ENCODE measurements at regions not wholly inside any gene's neighbourhood (a gene's known extent, or its start where the extent isn't known, plus 50 kb on each side); places are given as distances from the start of the nearest gene placed in this dataset.
A peak's percentile ranks its signal among the peaks of the same experiment; 100 is the strongest.

DNA sequence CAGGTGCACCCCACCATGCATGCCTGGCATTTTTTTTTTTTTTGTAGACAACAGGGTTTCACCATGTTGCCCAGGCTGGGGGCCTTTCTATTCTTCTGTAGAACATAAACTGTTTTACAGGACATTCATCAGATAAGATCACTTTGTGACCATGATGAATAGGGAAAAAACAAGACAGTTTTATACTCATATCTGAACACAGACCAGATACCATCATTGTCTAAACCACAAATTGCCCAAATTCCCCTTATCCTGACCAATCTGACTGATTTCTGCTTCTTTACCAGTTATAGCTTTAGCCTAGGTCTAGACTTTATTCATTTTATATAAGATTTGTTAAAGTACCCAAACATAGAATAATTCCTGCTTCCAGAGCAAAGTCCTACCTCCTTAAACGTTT is 1699.3 kb upstream of the TMEFF2 start:
- no peak overlapping the region for H2AFZ ChIP-seq (ENCODE audit: control insufficient read depth, low read depth, low read length)
- ATAC-seq (peak; percentile 63), FAIRE-seq (no peak), DNase-seq (ENCODE audit: low read depth, low spot score) (no peak)
- no peak overlapping the region for H3K4me3 ChIP-seq
- in situ Hi-C loops (cut with MboI), result no loop called here
- CTCF ChIA-PET, result no interaction called here
- H3K27ac ChIP-seq (ENCODE audit: control insufficient read depth, insufficient read depth), result no peak overlapping the region
- intact Hi-C loops (cut with micrococcal nuclease; ENCODE audit: unreplicated experiment), result no loop called here
- H3K79me2 ChIP-seq (ENCODE audit: control insufficient read depth, insufficient read depth, low read length), result no peaks in the 10 kb centered on the region
- no peak overlapping the region for H3K4me2 ChIP-seq (ENCODE audit: control insufficient read depth, insufficient read depth)
- WGBS (ENCODE audit: insufficient coverage, insufficient replicate concordance, low lambda C conversion rate, missing lambda C conversion rate), result 5% methylated on average over 1 of the region's 1 CpG
- RAD21 ChIA-PET (ENCODE audit: unreplicated experiment), result no interaction called here
- no TSS peak for BruUV-seq (replicated peaks)
- no peaks in the 10 kb centered on the region for H3K27me3 ChIP-seq (replicated peaks in 1 of 2; ENCODE audit: control insufficient read depth in 2 of 2, insufficient read depth in 2 of 2, low read length in 1 of 2)
- H3K9me3 ChIP-seq (replicated peaks; ENCODE audit: control insufficient read depth, insufficient read depth, low read length), result no peaks in the 10 kb centered on the region
- TF ChIP-seq GATAD2B (conservative IDR thresholded peaks at IDR 0.05; ENCODE audit: low read depth), result no peak
- no peak for TF ChIP-seq MYC (IDR thresholded peaks at IDR 0.05; ENCODE audit: insufficient read depth, insufficient read length, insufficient replicate concordance, low read length, severe bottlenecking)
- TF ChIP-seq IKZF2 (IDR thresholded peaks at IDR 0.05), result 0 out of 4 replicates have a peak, but pooled peaks of 1 of the 2 experiments have one; percentile 14
- TF ChIP-seq ESRRA (IDR thresholded peaks at IDR 0.05; ENCODE audit: low read length), result no peak
- 0 out of 2 replicates have a peak, but pooled peaks have one; percentile 17 for TF ChIP-seq IKZF1 (conservative IDR thresholded peaks at IDR 0.05)
- TF ChIP-seq CHD1 (IDR thresholded peaks at IDR 0.05; ENCODE audit: low read depth, low read length), result no peak
- TF ChIP-seq ZNF207 (IDR thresholded peaks at IDR 0.05; ENCODE audit: borderline replicate concordance), result no peak
- TF ChIP-seq CHD2 (IDR thresholded peaks at IDR 0.05; ENCODE audit: borderline replicate concordance, low read depth, low read length), result no peak
- TF ChIP-seq ZNF274 (IDR thresholded peaks at IDR 0.05; ENCODE audit: insufficient read depth, insufficient read length), result no peak
- TF ChIP-seq RUNX3 (IDR thresholded peaks at IDR 0.05; ENCODE audit: low read length), result peak; percentile 41; the same call in 1 of the 2 replicates
- no peak for TF ChIP-seq CEBPB (IDR thresholded peaks at IDR 0.05; ENCODE audit: borderline replicate concordance in 1 of 2, low read depth in 2 of 2, low read length in 2 of 2)
- H3K4me1 ChIP-seq (ENCODE audit: control insufficient read depth, insufficient read depth, low read length), result no peaks in the 10 kb centered on the region
- no peaks in the 10 kb centered on the region for H3K36me3 ChIP-seq (ENCODE audit: control insufficient read depth in 2 of 2, insufficient read depth in 2 of 2, low read length in 1 of 2)
- SMC1A ChIA-PET (ENCODE audit: uncharacterized antibody, unreplicated experiment), result no interaction called here
- no peaks in the 10 kb centered on the region for H4K20me1 ChIP-seq (ENCODE audit: control insufficient read depth, insufficient read depth)
- POLR2A ChIA-PET, result no interaction called here
- H3K9ac ChIP-seq (ENCODE audit: control insufficient read depth, insufficient read depth, low read length), result no peak overlapping the region

All from GM12878 (cell line).